ENCODE measurements at regions not wholly inside any gene's neighbourhood (a gene's known extent, or its start where the extent isn't known, plus 50 kb on each side); places are given as distances from the start of the nearest gene placed in this dataset.

- TF ChIP-seq EZH2 (IDR thresholded peaks at IDR 0.05; ENCODE audit: insufficient read depth, poor library complexity, severe bottlenecking) = no peak
- TF ChIP-seq EZH2phosphoT487 (IDR thresholded peaks at IDR 0.05; ENCODE audit: insufficient read depth, low read depth) = no peak
Observed at GRCh38 chr6:56396435-56396834, 149.1 kb upstream of the COL21A1 start.
